Right cardiac atrium (tissue), 5 donors: ENCODE measurements at regions not wholly inside any gene's neighbourhood (a gene's known extent, or its start where the extent isn't known, plus 50 kb on each side); places are given as distances from the start of the nearest gene placed in this dataset.

Experiments used
- ATAC-seq, 2 donors: fragments of 200-7000 bp; cut with Tn5 transposase; one replicate each; pipeline versions ENCODE4 v1.8.0 to v1.9.1; 2020; ENCODE audit warnings: moderate library complexity in 2 of 2, mild to moderate bottlenecking in 1 of 2
- DNase-seq, 3 donors: peaks; one replicate each; pipeline ENCODE4 v3.0.0-alpha.2; 2020
- H3K27ac ChIP-seq: one replicate; pipeline ENCODE4 v1.5.1; 2013; ENCODE audit warnings: mild to moderate bottlenecking, low read length, control low read depth, moderate library complexity
- H3K27me3 ChIP-seq: one replicate; pipeline ENCODE4 v1.6.1; 2013; ENCODE audit not compliant: control insufficient read depth, insufficient read depth
- H3K4me1 ChIP-seq: one replicate; pipeline ENCODE4 v1.6.1; 2013; ENCODE audit warnings: low read length; ENCODE audit not compliant: control insufficient read depth, insufficient read depth
- H3K4me3 ChIP-seq: one replicate; pipeline ENCODE4 v1.5.1; 2013; ENCODE audit warnings: low read length, control low read depth
- H3K9me3 ChIP-seq: one replicate; pipeline ENCODE4 v1.6.1; 2013; ENCODE audit warnings: low read length; ENCODE audit not compliant: control insufficient read depth
- WGBS: extraction: QIAGEN DNeasy Blood & Tissue Kit; methylation state at CpG from one replicate; pipeline ENCODE4 v1.1.7; 2013; 5-methylcytosine and 5-hydroxymethylcytosine counted together
- intact Hi-C, 4 donors: fragments of 100-400 bp; cut with DNase I; formaldehyde crosslinking; loops; one replicate each; pipeline versions ENCODE4 v1.11.0 to v1.14.0; 2022 to 2023
- donor health status: healthy with polysubstance abuse.
- donor health status: DM: no; HTN: yes; CAD: no.
- donor health status: DM: no; HTN: no; CAD: no.
- donor health status: DM: no; HTN: yes; CAD: no; lungs with severe emphysema.
- donor health status: DM: yes; HTN: yes; CAD: no.

- WGBS: 78% methylated on average over 19 of the region's 19 CpGs
- no peak for DNase-seq
- no peaks in the 10 kb centered on the region for H3K9me3 ChIP-seq
- no peak for ATAC-seq
- no peak overlapping the region for H3K27ac ChIP-seq
- H3K4me1 ChIP-seq: no peaks in the 10 kb centered on the region
- H3K4me3 ChIP-seq: no peak overlapping the region
- intact Hi-C loops: no loop called here
- no peaks in the 10 kb centered on the region for H3K27me3 ChIP-seq
Measured at GRCh38 chr12:118649765-118650585, 273.6 kb downstream of the SUDS3 start.

GRCh38 chr12:118650586-118650960 is 274.2 kb downstream of the SUDS3 start:
- H3K4me3 ChIP-seq: no peak overlapping the region
- ATAC-seq: no peak
- WGBS: 91% methylated on average over 7 of the region's 7 CpGs

GRCh38 chr12:118651487-118651886 is 275.1 kb downstream of the SUDS3 start:
- intact Hi-C loops: no loop called here
- Histone ChIP-seq H3K9me3 (no peaks in the 10 kb centered on the region), H3K4me1 (no peaks in the 10 kb centered on the region), H3K4me3 (no peak overlapping the region), H3K27me3 (no peaks in the 10 kb centered on the region), H3K27ac (no peak overlapping the region)
- WGBS: 47% methylated on average over 2 of the region's 2 CpGs
- ATAC-seq (no peak), DNase-seq (no peak)

More at GRCh38 chr12:118650586-118650960, 274.2 kb downstream of the SUDS3 start:
- no peaks in the 10 kb centered on the region for H3K9me3 ChIP-seq
- H3K27ac ChIP-seq: no peak overlapping the region
- H3K4me1 ChIP-seq: no peaks in the 10 kb centered on the region
- no peak for DNase-seq
- no peaks in the 10 kb centered on the region for H3K27me3 ChIP-seq
- intact Hi-C loops: no loop called here

- no peak for DNase-seq
- Histone ChIP-seq H3K4me3 (no peak overlapping the region), H3K27me3 (no peaks in the 10 kb centered on the region), H3K9me3 (no peaks in the 10 kb centered on the region), H3K4me1 (no peaks in the 10 kb centered on the region), H3K27ac (no peak overlapping the region)
- intact Hi-C loops: no loop called here
- no peak for ATAC-seq
- WGBS: 64% methylated on average over 1 of the region's 1 CpG
Measured at GRCh38 chr12:118655588-118655987, 279.2 kb downstream of the SUDS3 start.

- WGBS: 14% methylated on average over 7 of the region's 7 CpGs
- Histone ChIP-seq H3K4me3 (no peak overlapping the region), H3K4me1 (no peaks in the 10 kb centered on the region), H3K27me3 (no peaks in the 10 kb centered on the region), H3K9me3 (no peaks in the 10 kb centered on the region), H3K27ac (no peak overlapping the region)
- intact Hi-C loops: no loop called here
- ATAC-seq (no peak), DNase-seq (no peak)
Measured at GRCh38 chr12:118680356-118680963, 300.9 kb upstream of the SRRM4 start.

GRCh38 chr12:118682656-118683055 is 298.7 kb upstream of the SRRM4 start:
- no peaks in the 10 kb centered on the region for H3K9me3 ChIP-seq
- no peak overlapping the region for H3K4me3 ChIP-seq
- no peak for ATAC-seq
- no peaks in the 10 kb centered on the region for H3K27me3 ChIP-seq
- intact Hi-C loops: no loop called here
- WGBS: 47% methylated on average over 3 of the region's 3 CpGs
- no peaks in the 10 kb centered on the region for H3K4me1 ChIP-seq
- no peak for DNase-seq
- H3K27ac ChIP-seq: no peak overlapping the region

GRCh38 chr12:118685983-118686607 is 295.2 kb upstream of the SRRM4 start:
- Histone ChIP-seq H3K4me3 (no peak overlapping the region), H3K9me3 (no peaks in the 10 kb centered on the region), H3K27me3 (no peaks in the 10 kb centered on the region), H3K4me1 (no peaks in the 10 kb centered on the region), H3K27ac (no peak overlapping the region)
- 70% methylated on average over 1 of the region's 1 CpG for WGBS
- no peak for ATAC-seq
- DNase-seq: no peak
- intact Hi-C loops: no loop called here

GRCh38 chr12:118689793-118690192 is 291.5 kb upstream of the SRRM4 start:
- 24% methylated on average over 3 of the region's 3 CpGs for WGBS
- intact Hi-C loops: no loop called here
- Histone ChIP-seq H3K4me3 (no peak overlapping the region), H3K27ac (no peak overlapping the region), H3K27me3 (no peaks in the 10 kb centered on the region), H3K4me1 (no peaks in the 10 kb centered on the region), H3K9me3 (no peaks in the 10 kb centered on the region)
- ATAC-seq: no peak
- no peak for DNase-seq

GRCh38 chr12:118690506-118690905 is 290.8 kb upstream of the SRRM4 start:
- intact Hi-C loops: no loop called here
- no peak overlapping the region for H3K4me3 ChIP-seq
- ATAC-seq (no peak), DNase-seq (no peak)
- H3K27ac ChIP-seq: no peak overlapping the region
- no peaks in the 10 kb centered on the region for H3K9me3 ChIP-seq
- no peaks in the 10 kb centered on the region for H3K27me3 ChIP-seq
- WGBS: 58% methylated on average over 3 of the region's 3 CpGs
- H3K4me1 ChIP-seq: no peaks in the 10 kb centered on the region

- DNase-seq: no peak
Measured at GRCh38 chr12:118694128-118694775, 287.1 kb upstream of the SRRM4 start.

More at GRCh38 chr12:118694128-118694775, 287.1 kb upstream of the SRRM4 start:
- Histone ChIP-seq H3K4me3 (no peak overlapping the region), H3K27ac (no peak overlapping the region), H3K27me3 (no peaks in the 10 kb centered on the region), H3K4me1 (no peaks in the 10 kb centered on the region), H3K9me3 (no peaks in the 10 kb centered on the region)
- WGBS: 57% methylated on average over 11 of the region's 11 CpGs
- intact Hi-C loops: no loop called here
- no peak for ATAC-seq
